NOMO-1 treated with DMSO at 0.1 percent for 48 hours (cell line): ENCODE measurements at regions not wholly inside any gene's neighbourhood (a gene's known extent, or its start where the extent isn't known, plus 50 kb on each side); places are given as distances from the start of the nearest gene placed in this dataset.
"Not testable (repeated sequence)": the region's sequence is repeated elsewhere in the genome, so short reads cannot be mapped to it uniquely, and the experiment has no call there.

ENCODE experiments used
- DNase-seq: peaks from one replicate; lab custom pipeline; 2025; ENCODE audit not compliant: unreplicated experiment; lab: John Stamatoyannopoulos, UW

GRCh38 chrX:23458957-23459356, 124.3 kb downstream of the PTCHD1 start:
- not testable (repeated sequence) for DNase-seq

GRCh38 chrX:23465105-23465791, 130.6 kb downstream of the PTCHD1 start:
- no peak for DNase-seq

GRCh38 chrX:23465985-23466384, 131.3 kb downstream of the PTCHD1 start:
- no peak for DNase-seq

- DNase-seq: no peak
These were observed 143.4 kb downstream of the PTCHD1 start for GRCh38 chrX:23478056-23478455.

GRCh38 chrX:23478561-23478960, 143.9 kb downstream of the PTCHD1 start:
- no peak for DNase-seq

- no peak for DNase-seq
These were observed 147.9 kb downstream of the PTCHD1 start for GRCh38 chrX:23482561-23482960.

GRCh38 chrX:23483396-23483795, 148.7 kb downstream of the PTCHD1 start:
- DNase-seq: no peak

- no peak for DNase-seq
These were observed 159.3 kb downstream of the PTCHD1 start for GRCh38 chrX:23493941-23494374.

GRCh38 chrX:23494741-23495140, 160.1 kb downstream of the PTCHD1 start:
- DNase-seq: no peak

GRCh38 chrX:23497919-23498318, 163.3 kb downstream of the PTCHD1 start:
- no peak for DNase-seq

GRCh38 chrX:23501974-23502373, 165.3 kb upstream of the PRDX4 start:
- no peak for DNase-seq

GRCh38 chrX:23503835-23504539, 163.3 kb upstream of the PRDX4 start:
- DNase-seq: no peak

GRCh38 chrX:23504540-23504884, 162.8 kb upstream of the PRDX4 start:
- no peak for DNase-seq

- DNase-seq: no peak
These were observed 162.4 kb upstream of the PRDX4 start for GRCh38 chrX:23504895-23505294.

- DNase-seq: no peak
These were observed 161.6 kb upstream of the PRDX4 start for GRCh38 chrX:23505531-23506303.

- no peak for DNase-seq
These were observed 158.0 kb upstream of the PRDX4 start for GRCh38 chrX:23509256-23509655.

- no peak for DNase-seq
These were observed 155.5 kb upstream of the PRDX4 start for GRCh38 chrX:23511793-23512192.

- no peak for DNase-seq
These were observed 154.2 kb upstream of the PRDX4 start for GRCh38 chrX:23513121-23513520.

- DNase-seq: no peak
These were observed 153.2 kb upstream of the PRDX4 start for GRCh38 chrX:23514082-23514481.

GRCh38 chrX:23515028-23515427, 152.3 kb upstream of the PRDX4 start:
- no peak for DNase-seq

- not testable (repeated sequence) for DNase-seq
These were observed 144.2 kb upstream of the PRDX4 start for GRCh38 chrX:23523026-23523657.

- DNase-seq: no peak
These were observed 142.8 kb upstream of the PRDX4 start for GRCh38 chrX:23524467-23524866.
